ENCODE measurements at regions not wholly inside any gene's neighbourhood (a gene's known extent, or its start where the extent isn't known, plus 50 kb on each side); places are given as distances from the start of the nearest gene placed in this dataset.
"Not testable (repeated sequence)": the region's sequence is repeated elsewhere in the genome, so short reads cannot be mapped to it uniquely, and the experiment has no call there.

- Histone ChIP-seq H3K27me3 (ENCODE audit: control insufficient read depth, low read length) (no peaks in the 10 kb centered on the region), H3K4me3 (ENCODE audit: low read length) (no peak overlapping the region), H3K79me2 (ENCODE audit: control insufficient read depth, low read length) (no peaks in the 10 kb centered on the region), H3K9me3 (ENCODE audit: control insufficient read depth, insufficient read depth, low read length) (no peaks in the 10 kb centered on the region), H3F3A (ENCODE audit: control insufficient read depth, insufficient read depth) (peaks cover 4% of the 10 kb centered on the region; the same call in 1 of the 2 replicates), H3K4me2 (ENCODE audit: low read length) (no peak overlapping the region), H4K20me1 (ENCODE audit: control insufficient read depth, insufficient read depth, low read depth, low read length) (no peaks in the 10 kb centered on the region), H3K9me2 (replicated peaks; ENCODE audit: control insufficient read depth, low read length) (no peaks in the 10 kb centered on the region), H3K4me1 (ENCODE audit: control insufficient read depth, low read length) (no peaks in the 10 kb centered on the region), H3K27ac (ENCODE audit: low read depth, low read length) (no peak overlapping the region), H3K36me3 (ENCODE audit: control insufficient read depth, low read length) (peaks cover 72% of the 10 kb centered on the region)
- TF ChIP-seq EZH2phosphoT487 (IDR thresholded peaks at IDR 0.05; ENCODE audit: borderline replicate concordance, low read length) (no peak), CTCF (IDR thresholded peaks at IDR 0.05; ENCODE audit: low read depth, low read length, poor library complexity, severe bottlenecking) (no peak)
These were observed 77.5 kb downstream of the SEPTIN7 start for GRCh38 chr7:35878351-35878750.

- H3K79me2 ChIP-seq (ENCODE audit: control insufficient read depth, low read length); H3K4me2 ChIP-seq (ENCODE audit: low read length); H3K9me2 ChIP-seq (replicated peaks; ENCODE audit: control insufficient read depth, low read length); H3F3A ChIP-seq (ENCODE audit: control insufficient read depth, insufficient read depth); H3K4me3 ChIP-seq (ENCODE audit: low read length); H4K20me1 ChIP-seq (ENCODE audit: control insufficient read depth, insufficient read depth, low read depth, low read length); H3K27ac ChIP-seq (ENCODE audit: low read depth, low read length); H3K27me3 ChIP-seq (ENCODE audit: control insufficient read depth, low read length); H3K9me3 ChIP-seq (ENCODE audit: control insufficient read depth, insufficient read depth, low read length): not testable (repeated sequence)
- Histone ChIP-seq H3K36me3 (ENCODE audit: control insufficient read depth, low read length) (peaks cover 87% of the 10 kb centered on the region), H3K4me1 (ENCODE audit: control insufficient read depth, low read length) (peaks cover 26% of the 10 kb centered on the region)
These were observed 86.6 kb downstream of the SEPTIN7 start for GRCh38 chr7:35887430-35887829.

- H3K27me3 ChIP-seq (ENCODE audit: control insufficient read depth, low read length), result no peaks in the 10 kb centered on the region
These were observed 88.1 kb downstream of the SEPTIN7 start for GRCh38 chr7:35889001-35889400.

GRCh38 chr7:35889870-35890269 lies 89.0 kb downstream of the SEPTIN7 start:
- H3K27me3 ChIP-seq (ENCODE audit: control insufficient read depth, low read length), result no peaks in the 10 kb centered on the region
- peak overlapping the region; percentile 32; the same call in 1 of the 2 replicates for H3K27ac ChIP-seq (ENCODE audit: low read depth, low read length)
- 0 out of 2 replicates have a peak overlapping the region, but pooled peaks have one; percentile 10 for H3K4me2 ChIP-seq (ENCODE audit: low read length)
- peaks cover 4% of the 10 kb centered on the region; the same call in 1 of the 2 replicates for H3F3A ChIP-seq (ENCODE audit: control insufficient read depth, insufficient read depth)
- no peaks in the 10 kb centered on the region for H3K79me2 ChIP-seq (ENCODE audit: control insufficient read depth, low read length)
- peaks cover 81% of the 10 kb centered on the region for H3K36me3 ChIP-seq (ENCODE audit: control insufficient read depth, low read length)
- no peaks in the 10 kb centered on the region for H3K9me2 ChIP-seq (replicated peaks; ENCODE audit: control insufficient read depth, low read length)
- TF ChIP-seq EZH2phosphoT487 (IDR thresholded peaks at IDR 0.05; ENCODE audit: borderline replicate concordance, low read length) (no peak), CTCF (IDR thresholded peaks at IDR 0.05; ENCODE audit: low read depth, low read length, poor library complexity, severe bottlenecking) (no peak)
- H3K4me3 ChIP-seq (ENCODE audit: low read length), result no peak overlapping the region
- no peaks in the 10 kb centered on the region for H3K9me3 ChIP-seq (ENCODE audit: control insufficient read depth, insufficient read depth, low read length)
- H3K4me1 ChIP-seq (ENCODE audit: control insufficient read depth, low read length), result peaks cover 26% of the 10 kb centered on the region
- no peaks in the 10 kb centered on the region for H4K20me1 ChIP-seq (ENCODE audit: control insufficient read depth, insufficient read depth, low read depth, low read length)

More at GRCh38 chr7:35889001-35889400, 88.1 kb downstream of the SEPTIN7 start:
- Histone ChIP-seq H3K4me3 (ENCODE audit: low read length) (no peak overlapping the region), H3K4me2 (ENCODE audit: low read length) (no peak overlapping the region), H4K20me1 (ENCODE audit: control insufficient read depth, insufficient read depth, low read depth, low read length) (no peaks in the 10 kb centered on the region), H3K27ac (ENCODE audit: low read depth, low read length) (no peak overlapping the region), H3F3A (ENCODE audit: control insufficient read depth, insufficient read depth) (peaks cover 4% of the 10 kb centered on the region; the same call in 1 of the 2 replicates), H3K9me2 (replicated peaks; ENCODE audit: control insufficient read depth, low read length) (no peaks in the 10 kb centered on the region), H3K4me1 (ENCODE audit: control insufficient read depth, low read length) (peaks cover 26% of the 10 kb centered on the region), H3K9me3 (ENCODE audit: control insufficient read depth, insufficient read depth, low read length) (no peaks in the 10 kb centered on the region), H3K79me2 (ENCODE audit: control insufficient read depth, low read length) (no peaks in the 10 kb centered on the region), H3K36me3 (ENCODE audit: control insufficient read depth, low read length) (peaks cover 83% of the 10 kb centered on the region)
- TF ChIP-seq EZH2phosphoT487 (IDR thresholded peaks at IDR 0.05; ENCODE audit: borderline replicate concordance, low read length) (no peak), CTCF (IDR thresholded peaks at IDR 0.05; ENCODE audit: low read depth, low read length, poor library complexity, severe bottlenecking) (no peak)

Data from DOHH2 (cell line).